ENCODE measurements at regions not wholly inside any gene's neighbourhood (a gene's known extent, or its start where the extent isn't known, plus 50 kb on each side); places are given as distances from the start of the nearest gene placed in this dataset.

GRCh38 chr15:70437882-70438451, 325.4 kb downstream of the UACA start:
- H3K27me3 ChIP-seq (ENCODE audit: insufficient read depth, low read length) = no peaks in the 10 kb centered on the region
- no peak overlapping the region for H2BK15ac ChIP-seq (ENCODE audit: low read depth, low read length)
- peak overlapping the region in 2 of 3 experiments; percentile 82 to 89; a peak in 4 of 7 replicates for H3K27ac Mint-ChIP-seq
- no peak overlapping the region for H4K91ac ChIP-seq (ENCODE audit: insufficient read length, low read depth, low read length)
- no peak overlapping the region for H3K4ac ChIP-seq (ENCODE audit: low read depth, low read length)
- no peaks in the 10 kb centered on the region for H3K79me1 ChIP-seq (ENCODE audit: insufficient read depth, low read depth, low read length, poor library complexity, severe bottlenecking)
- H3K27ac ChIP-seq (ENCODE audit: insufficient read length, low read depth, low read length) = no peak overlapping the region
- no peak overlapping the region for H3T11ph ChIP-seq (ENCODE audit: low read length)
- DNase-seq = peak; percentile 53
- no peak overlapping the region for H4K8ac ChIP-seq (replicated peaks; ENCODE audit: insufficient read length, low read depth, low read length)
- no peak overlapping the region for H3K56ac ChIP-seq (ENCODE audit: insufficient read length, low read depth, low read length)
- no peak overlapping the region for H4K5ac ChIP-seq (ENCODE audit: insufficient read length, low read depth, low read length)
- no peak overlapping the region for H2AFZ ChIP-seq (ENCODE audit: low read length)
- H3K4me1 ChIP-seq (ENCODE audit: insufficient read depth, low read length) = peaks cover 3% of the 10 kb centered on the region
- no peak overlapping the region for H3K4me3 Mint-ChIP-seq
- H3K23ac ChIP-seq (ENCODE audit: insufficient read length, low read depth, low read length) = no peak overlapping the region
- TF ChIP-seq CTCF (conservative IDR thresholded peaks at IDR 0.05) = peak; percentile 51
- no peaks in the 10 kb centered on the region for H3K36me3 Mint-ChIP-seq (ENCODE audit: insufficient read depth in 1 of 3, low read depth in 3 of 3)
- H2BK12ac ChIP-seq (ENCODE audit: insufficient read length, low read depth, low read length) = no peak overlapping the region
- no peak overlapping the region for H2BK120ac ChIP-seq (ENCODE audit: low read depth, low read length, poor library complexity, severe bottlenecking)
- no peak overlapping the region for H3K9ac ChIP-seq (ENCODE audit: extremely low read depth, insufficient read length, low read length)
- H3K27me3 Mint-ChIP-seq (ENCODE audit: low read depth) = peaks cover 23% of the 10 kb centered on the region
- H2BK5ac ChIP-seq (ENCODE audit: insufficient read length, low read length) = no peak overlapping the region
- H4K20me1 ChIP-seq (ENCODE audit: control insufficient read depth, insufficient read depth, insufficient read length) = no peaks in the 10 kb centered on the region
- no peak overlapping the region for H3K4me2 ChIP-seq (ENCODE audit: insufficient read depth, insufficient read length, low read length)
- H3K9me3 Mint-ChIP-seq = no peaks in the 10 kb centered on the region
- no peaks in the 10 kb centered on the region for H3K9me3 ChIP-seq (ENCODE audit: control insufficient read depth, low read depth, low read length)
- peaks cover 37 to 43% of the 10 kb centered on the region in 2 experiments for H3K4me1 Mint-ChIP-seq
- WGBS (ENCODE audit: extremely low coverage, insufficient read length, low lambda C conversion rate) = no CpG with 5 or more reads among the region's 5 CpGs
- no peaks in the 10 kb centered on the region for H3K79me2 ChIP-seq (ENCODE audit: insufficient read depth, low read length)
- no peaks in the 10 kb centered on the region for H3K23me2 ChIP-seq (ENCODE audit: insufficient read length, low read depth, low read length, poor library complexity, severe bottlenecking)
- no peak overlapping the region for H2BK20ac ChIP-seq (ENCODE audit: low read depth, low read length, poor library complexity, severe bottlenecking)
- H2AK5ac ChIP-seq (ENCODE audit: insufficient read length, low read length) = no peak overlapping the region
- H3K18ac ChIP-seq (ENCODE audit: insufficient read length, low read depth, low read length) = no peak overlapping the region
- no peak overlapping the region for H3K14ac ChIP-seq (ENCODE audit: insufficient read depth, low read length)
